SK-N-SH treated with all-trans-retinoic acid at 6 μM for 48 hours (cell line): ENCODE measurements at regions not wholly inside any gene's neighbourhood (a gene's known extent, or its start where the extent isn't known, plus 50 kb on each side); places are given as distances from the start of the nearest gene placed in this dataset.

Experiments used
- PPARA ChIP-seq: fragments of 250-450 bp; sonication (Bioruptor Pico); IDR thresholded peaks from 2 replicates; pipeline ENCODE4 v1.5.0; 2020; ENCODE audit warnings: mild to moderate bottlenecking, borderline replicate concordance
- TCF4 ChIP-seq: fragments of 250-450 bp; sonication (Bioruptor Pico); IDR thresholded peaks from 2 replicates; pipeline ENCODE4 v1.8.0; 2021; ENCODE audit warnings: mild to moderate bottlenecking, moderate library complexity, borderline replicate concordance
- TOX ChIP-seq: fragments of 250-450 bp; sonication (Bioruptor Pico); IDR thresholded peaks from 2 replicates; pipeline ENCODE4 v1.8.0; 2021; ENCODE audit warnings: mild to moderate bottlenecking, moderate library complexity, borderline replicate concordance
- ZFP3 ChIP-seq: fragments of 250-450 bp; sonication (Bioruptor Pico); IDR thresholded peaks from 2 replicates; pipeline ENCODE4 v1.5.0; 2020; ENCODE audit warnings: mild to moderate bottlenecking, moderate library complexity
- TF ChIP-seq, protein P1 (sequence below): fragments of 250-450 bp; sonication (Bioruptor Pico); IDR thresholded peaks from 2 replicates; pipeline ENCODE4 v1.5.0; 2020; ENCODE audit warnings: mild to moderate bottlenecking, moderate library complexity
- TF ChIP-seq, protein P2 (sequence below): fragments of 250-450 bp; sonication (Bioruptor Pico); IDR thresholded peaks from 2 replicates; pipeline ENCODE4 v1.8.0; 2020; ENCODE audit warnings: mild to moderate bottlenecking, moderate library complexity, borderline replicate concordance

DNA sequence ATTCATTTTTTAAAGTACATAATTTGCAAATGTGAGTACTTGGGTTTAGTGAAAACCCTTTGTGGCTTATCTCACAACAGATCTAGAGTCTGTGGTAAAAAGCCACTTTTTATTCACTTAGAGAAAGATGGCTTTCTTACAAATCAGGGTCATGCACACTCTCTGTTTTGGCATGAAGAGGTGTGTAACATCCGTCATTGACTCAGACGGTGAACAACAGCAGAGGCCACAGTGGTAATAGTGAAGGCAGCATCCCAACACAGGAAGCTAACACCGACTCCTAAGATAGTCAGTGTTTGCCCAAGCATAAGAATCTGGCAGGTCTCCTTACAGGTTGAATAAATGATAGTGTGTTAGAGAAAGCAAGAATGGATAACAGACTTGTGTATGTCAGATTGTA, 593.0 kb downstream of the SOX5 start:
- no peak for TF ChIP-seq TOX (CRISPR knock-in tag)
- no peak for TF ChIP-seq ZFP3 (CRISPR knock-in tag)
- TF ChIP-seq, protein P1, sequence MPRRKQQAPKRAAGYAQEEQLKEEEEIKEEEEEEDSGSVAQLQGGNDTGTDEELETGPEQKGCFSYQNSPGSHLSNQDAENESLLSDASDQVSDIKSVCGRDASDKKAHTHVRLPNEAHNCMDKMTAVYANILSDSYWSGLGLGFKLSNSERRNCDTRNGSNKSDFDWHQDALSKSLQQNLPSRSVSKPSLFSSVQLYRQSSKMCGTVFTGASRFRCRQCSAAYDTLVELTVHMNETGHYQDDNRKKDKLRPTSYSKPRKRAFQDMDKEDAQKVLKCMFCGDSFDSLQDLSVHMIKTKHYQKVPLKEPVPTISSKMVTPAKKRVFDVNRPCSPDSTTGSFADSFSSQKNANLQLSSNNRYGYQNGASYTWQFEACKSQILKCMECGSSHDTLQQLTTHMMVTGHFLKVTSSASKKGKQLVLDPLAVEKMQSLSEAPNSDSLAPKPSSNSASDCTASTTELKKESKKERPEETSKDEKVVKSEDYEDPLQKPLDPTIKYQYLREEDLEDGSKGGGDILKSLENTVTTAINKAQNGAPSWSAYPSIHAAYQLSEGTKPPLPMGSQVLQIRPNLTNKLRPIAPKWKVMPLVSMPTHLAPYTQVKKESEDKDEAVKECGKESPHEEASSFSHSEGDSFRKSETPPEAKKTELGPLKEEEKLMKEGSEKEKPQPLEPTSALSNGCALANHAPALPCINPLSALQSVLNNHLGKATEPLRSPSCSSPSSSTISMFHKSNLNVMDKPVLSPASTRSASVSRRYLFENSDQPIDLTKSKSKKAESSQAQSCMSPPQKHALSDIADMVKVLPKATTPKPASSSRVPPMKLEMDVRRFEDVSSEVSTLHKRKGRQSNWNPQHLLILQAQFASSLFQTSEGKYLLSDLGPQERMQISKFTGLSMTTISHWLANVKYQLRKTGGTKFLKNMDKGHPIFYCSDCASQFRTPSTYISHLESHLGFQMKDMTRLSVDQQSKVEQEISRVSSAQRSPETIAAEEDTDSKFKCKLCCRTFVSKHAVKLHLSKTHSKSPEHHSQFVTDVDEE: no peak
- TF ChIP-seq, protein P2, sequence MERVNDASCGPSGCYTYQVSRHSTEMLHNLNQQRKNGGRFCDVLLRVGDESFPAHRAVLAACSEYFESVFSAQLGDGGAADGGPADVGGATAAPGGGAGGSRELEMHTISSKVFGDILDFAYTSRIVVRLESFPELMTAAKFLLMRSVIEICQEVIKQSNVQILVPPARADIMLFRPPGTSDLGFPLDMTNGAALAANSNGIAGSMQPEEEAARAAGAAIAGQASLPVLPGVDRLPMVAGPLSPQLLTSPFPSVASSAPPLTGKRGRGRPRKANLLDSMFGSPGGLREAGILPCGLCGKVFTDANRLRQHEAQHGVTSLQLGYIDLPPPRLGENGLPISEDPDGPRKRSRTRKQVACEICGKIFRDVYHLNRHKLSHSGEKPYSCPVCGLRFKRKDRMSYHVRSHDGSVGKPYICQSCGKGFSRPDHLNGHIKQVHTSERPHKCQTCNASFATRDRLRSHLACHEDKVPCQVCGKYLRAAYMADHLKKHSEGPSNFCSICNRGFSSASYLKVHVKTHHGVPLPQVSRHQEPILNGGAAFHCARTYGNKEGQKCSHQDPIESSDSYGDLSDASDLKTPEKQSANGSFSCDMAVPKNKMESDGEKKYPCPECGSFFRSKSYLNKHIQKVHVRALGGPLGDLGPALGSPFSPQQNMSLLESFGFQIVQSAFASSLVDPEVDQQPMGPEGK (CRISPR knock-in tag): no peak
- TF ChIP-seq TCF4: no peak
- TF ChIP-seq PPARA (CRISPR knock-in tag): no peak
